ENCODE measurements at regions not wholly inside any gene's neighbourhood (a gene's known extent, or its start where the extent isn't known, plus 50 kb on each side); places are given as distances from the start of the nearest gene placed in this dataset.

- intact Hi-C loops (cut with micrococcal nuclease), result no loop called here
- no peak overlapping the region for H3K4me3 ChIP-seq
- no peak overlapping the region for H3K27ac ChIP-seq (replicated peaks)
- H3K36me3 ChIP-seq, result no peaks in the 10 kb centered on the region
- H3K4me1 ChIP-seq, result peaks cover 6% of the 10 kb centered on the region
- no peak for DNase-seq
- TF ChIP-seq CTCF (IDR thresholded peaks at IDR 0.05; ENCODE audit: borderline replicate concordance), result no peak
- H3K27me3 ChIP-seq (ENCODE audit: low read depth), result no peaks in the 10 kb centered on the region
- no peaks in the 10 kb centered on the region for H3K9me3 ChIP-seq (replicated peaks)
Measured at GRCh38 chr12:105756961-105757360, 381.8 kb downstream of the NUAK1 start.

GRCh38 chr12:105759149-105759548, 379.6 kb downstream of the NUAK1 start:
- Histone ChIP-seq H3K4me1 (peaks cover 10% of the 10 kb centered on the region), H3K9me3 (replicated peaks) (no peaks in the 10 kb centered on the region), H3K36me3 (no peaks in the 10 kb centered on the region), H3K27me3 (ENCODE audit: low read depth) (no peaks in the 10 kb centered on the region), H3K4me3 (no peak overlapping the region), H3K27ac (replicated peaks) (no peak overlapping the region)
- no peak for TF ChIP-seq CTCF (IDR thresholded peaks at IDR 0.05; ENCODE audit: borderline replicate concordance)
- no peak for DNase-seq
- intact Hi-C loops (cut with micrococcal nuclease), result no loop called here

GRCh38 chr12:105761075-105761474, 377.7 kb downstream of the NUAK1 start:
- peak overlapping the region; percentile 25 for H3K27ac ChIP-seq (replicated peaks)
- no peak for TF ChIP-seq CTCF (IDR thresholded peaks at IDR 0.05; ENCODE audit: borderline replicate concordance)
- H3K4me3 ChIP-seq, result no peak overlapping the region
- DNase-seq, result no peak
- intact Hi-C loops (cut with micrococcal nuclease), result no loop called here
- no peaks in the 10 kb centered on the region for H3K36me3 ChIP-seq
- peaks cover 10% of the 10 kb centered on the region for H3K4me1 ChIP-seq
- H3K27me3 ChIP-seq (ENCODE audit: low read depth), result no peaks in the 10 kb centered on the region
- no peaks in the 10 kb centered on the region for H3K9me3 ChIP-seq (replicated peaks)

- peaks cover 10% of the 10 kb centered on the region for H3K4me1 ChIP-seq
- H3K27me3 ChIP-seq (ENCODE audit: low read depth), result no peaks in the 10 kb centered on the region
- intact Hi-C loops (cut with micrococcal nuclease), result no loop called here
- no peak for DNase-seq
- TF ChIP-seq CTCF (IDR thresholded peaks at IDR 0.05; ENCODE audit: borderline replicate concordance), result no peak
- no peaks in the 10 kb centered on the region for H3K36me3 ChIP-seq
- no peak overlapping the region for H3K4me3 ChIP-seq
- H3K9me3 ChIP-seq (replicated peaks), result no peaks in the 10 kb centered on the region
- no peak overlapping the region for H3K27ac ChIP-seq (replicated peaks)
Measured at GRCh38 chr12:105764216-105764835, 374.4 kb downstream of the NUAK1 start.

- Histone ChIP-seq H3K36me3 (no peaks in the 10 kb centered on the region), H3K9me3 (replicated peaks) (no peaks in the 10 kb centered on the region), H3K4me3 (no peak overlapping the region), H3K27me3 (ENCODE audit: low read depth) (no peaks in the 10 kb centered on the region), H3K4me1 (peaks cover 10% of the 10 kb centered on the region), H3K27ac (replicated peaks) (no peak overlapping the region)
- no peak for TF ChIP-seq CTCF (IDR thresholded peaks at IDR 0.05; ENCODE audit: borderline replicate concordance)
- intact Hi-C loops (cut with micrococcal nuclease), result no loop called here
- no peak for DNase-seq
Measured at GRCh38 chr12:105765053-105766014, 373.4 kb downstream of the NUAK1 start.
